Erythroblast (primary cell): ENCODE measurements at regions not wholly inside any gene's neighbourhood (a gene's known extent, or its start where the extent isn't known, plus 50 kb on each side); places are given as distances from the start of the nearest gene placed in this dataset.

ENCODE experiments used
- GATA1 ChIP-seq: IDR thresholded peaks from 2 replicates; pipeline ENCODE4 v1.6.1; 2011; ENCODE audit warnings: low read depth, mild to moderate bottlenecking, control low read depth, low read length, moderate library complexity
- POLR2A ChIP-seq: IDR thresholded peaks from 2 replicates; pipeline ENCODE4 v1.6.1; 2011; ENCODE audit warnings: mild to moderate bottlenecking, low read length

- TF ChIP-seq POLR2A (no peak), GATA1 (no peak)
Observed at GRCh38 chr19:29105629-29106292, 107.2 kb downstream of the UQCRFS1 start.
